ENCODE measurements at regions not wholly inside any gene's neighbourhood (a gene's known extent, or its start where the extent isn't known, plus 50 kb on each side); places are given as distances from the start of the nearest gene placed in this dataset.

DNA sequence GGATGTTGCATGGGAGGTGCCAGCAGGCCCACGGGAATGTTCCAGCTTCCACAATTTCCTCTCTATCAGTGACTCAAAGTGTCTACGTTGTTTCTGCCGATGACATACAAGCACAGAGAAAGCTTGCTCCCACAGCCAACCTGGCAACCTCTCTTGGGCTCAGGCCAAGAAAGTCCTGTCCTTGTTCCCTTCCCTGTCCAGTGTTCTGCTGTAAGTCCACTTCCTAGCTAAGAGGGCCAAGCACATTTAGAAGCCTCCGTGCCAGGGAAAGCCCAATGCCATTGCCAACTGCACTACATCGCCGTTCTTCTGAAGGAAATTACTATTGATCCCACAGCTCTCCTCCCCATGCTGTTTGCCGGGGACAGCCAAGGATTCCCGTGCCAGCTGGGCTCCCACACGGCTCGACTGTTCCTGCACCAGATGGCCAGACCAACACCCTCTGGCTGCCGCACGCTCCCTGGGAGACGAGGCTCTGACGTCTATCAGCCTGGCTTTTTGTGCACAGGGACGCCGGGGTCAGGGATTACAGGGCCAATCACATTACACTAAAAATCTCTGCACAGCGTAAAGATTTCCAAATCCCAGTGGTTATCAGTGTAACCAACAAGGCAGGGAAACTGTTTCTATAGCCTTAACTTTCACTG, 284.0 kb downstream of the BCOR start:
- TF ChIP-seq POLR2A (IDR thresholded peaks at IDR 0.05; ENCODE audit: borderline replicate concordance, extremely low read depth, insufficient read depth, insufficient read length) (no peak), ELF1 (IDR thresholded peaks at IDR 0.05; ENCODE audit: borderline replicate concordance, low read depth) (no peak), CTCF (IDR thresholded peaks at IDR 0.05 in 2 of 3, conservative IDR thresholded peaks at IDR 0.05 in 1 of 3; ENCODE audit: borderline replicate concordance in 1 of 3, insufficient read depth in 1 of 3, low read depth in 2 of 3, low read length in 2 of 3) (no peak), CBX3 (IDR thresholded peaks at IDR 0.05; ENCODE audit: low read depth) (no peak), YY1 (IDR thresholded peaks at IDR 0.05; ENCODE audit: extremely low read depth, insufficient replicate concordance, low read depth, low read length) (no peak), POLR2AphosphoS5 (IDR thresholded peaks at IDR 0.05; ENCODE audit: low read depth, low read length) (no peak), EZH2phosphoT487 (IDR thresholded peaks at IDR 0.05; ENCODE audit: borderline replicate concordance) (no peak), EZH2 (IDR thresholded peaks at IDR 0.05) (no peak), SRF (IDR thresholded peaks at IDR 0.05; ENCODE audit: low read depth) (no peak), JUND (IDR thresholded peaks at IDR 0.05) (no peak)
- TF ChIP-seq, protein P1, sequence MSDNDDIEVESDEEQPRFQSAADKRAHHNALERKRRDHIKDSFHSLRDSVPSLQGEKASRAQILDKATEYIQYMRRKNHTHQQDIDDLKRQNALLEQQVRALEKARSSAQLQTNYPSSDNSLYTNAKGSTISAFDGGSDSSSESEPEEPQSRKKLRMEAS (IDR thresholded peaks at IDR 0.05), result no peak

All from HCT116 (cell line).